Ovary (tissue), 3 donors: ENCODE measurements at regions not wholly inside any gene's neighbourhood (a gene's known extent, or its start where the extent isn't known, plus 50 kb on each side); places are given as distances from the start of the nearest gene placed in this dataset.

ENCODE experiments used
- EP300 ChIP-seq: sonication (generic); formaldehyde crosslinking; IDR thresholded peaks from one replicate; pipeline ENCODE4 v1.6.1; 2017; ENCODE audit warnings: antibody characterized with exemption
- POLR2A ChIP-seq: fragments of 450-650 bp; IDR thresholded peaks from one replicate; pipeline ENCODE4 v1.6.1; 2017; ENCODE audit warnings: antibody characterized with exemption, mild to moderate bottlenecking, moderate library complexity
- TF ChIP-seq, protein P1 (sequence below), 3 donors: fragments of 450-650 bp in 2 of 3; fragments of 200-600 bp in 1 of 3; IDR thresholded peaks; one replicate each; pipeline versions ENCODE4 v1.5.1 to v1.8.0; 2016 to 2022; ENCODE audit warnings: antibody characterized with exemption in 3 of 3, mild to moderate bottlenecking in 1 of 3
- donor health status: DM: no; HTN: no; CAD: no.

DNA sequence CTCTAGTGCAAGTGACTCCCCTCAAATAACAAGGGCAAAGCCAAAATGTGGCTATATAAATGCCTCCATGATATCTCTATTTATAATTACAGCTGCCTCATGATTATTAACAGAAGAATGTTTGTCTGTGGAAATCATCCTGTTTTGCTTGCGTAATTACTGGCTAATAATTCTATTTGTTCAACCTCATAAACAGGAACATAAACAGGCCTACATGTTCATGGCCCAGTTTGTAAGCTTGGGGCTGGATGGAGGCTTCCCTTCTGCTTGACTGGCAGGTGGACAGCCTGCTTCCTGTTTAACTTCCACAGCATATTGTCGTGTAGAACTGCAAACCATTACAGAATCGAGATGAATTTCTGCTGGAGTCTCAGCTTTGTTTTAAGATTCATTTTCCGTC lies 766.0 kb upstream of the MAP3K7 start:
- TF ChIP-seq EP300 (no peak), POLR2A (no peak)
- TF ChIP-seq, protein P1, sequence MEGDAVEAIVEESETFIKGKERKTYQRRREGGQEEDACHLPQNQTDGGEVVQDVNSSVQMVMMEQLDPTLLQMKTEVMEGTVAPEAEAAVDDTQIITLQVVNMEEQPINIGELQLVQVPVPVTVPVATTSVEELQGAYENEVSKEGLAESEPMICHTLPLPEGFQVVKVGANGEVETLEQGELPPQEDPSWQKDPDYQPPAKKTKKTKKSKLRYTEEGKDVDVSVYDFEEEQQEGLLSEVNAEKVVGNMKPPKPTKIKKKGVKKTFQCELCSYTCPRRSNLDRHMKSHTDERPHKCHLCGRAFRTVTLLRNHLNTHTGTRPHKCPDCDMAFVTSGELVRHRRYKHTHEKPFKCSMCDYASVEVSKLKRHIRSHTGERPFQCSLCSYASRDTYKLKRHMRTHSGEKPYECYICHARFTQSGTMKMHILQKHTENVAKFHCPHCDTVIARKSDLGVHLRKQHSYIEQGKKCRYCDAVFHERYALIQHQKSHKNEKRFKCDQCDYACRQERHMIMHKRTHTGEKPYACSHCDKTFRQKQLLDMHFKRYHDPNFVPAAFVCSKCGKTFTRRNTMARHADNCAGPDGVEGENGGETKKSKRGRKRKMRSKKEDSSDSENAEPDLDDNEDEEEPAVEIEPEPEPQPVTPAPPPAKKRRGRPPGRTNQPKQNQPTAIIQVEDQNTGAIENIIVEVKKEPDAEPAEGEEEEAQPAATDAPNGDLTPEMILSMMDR (IDR thresholded peaks at IDR 0.05), result no peak
